Body of pancreas (tissue), 4 donors: ENCODE measurements at regions not wholly inside any gene's neighbourhood (a gene's known extent, or its start where the extent isn't known, plus 50 kb on each side); places are given as distances from the start of the nearest gene placed in this dataset.
A peak's percentile ranks its signal among the peaks of the same experiment; 100 is the strongest.

ENCODE experiments used
- ATAC-seq: fragments of 150-250 bp; one replicate; pipeline ENCODE4 v1.9.1; 2016
- DNase-seq, 4 donors: peaks; one replicate each; pipeline ENCODE4 v3.0.0-alpha.2; 2019
- H3K27ac ChIP-seq, 4 donors: fragments of 200-600 bp; sonication (generic); 1 replicate in 3 of 4; 2 replicates in 1 of 4; pipeline versions ENCODE4 v1.5.1 to v1.6.1; 2016 to 2019; ENCODE audit warnings: mild to moderate bottlenecking in 1 of 4, mixed read lengths in 1 of 4, moderate library complexity in 1 of 4
- H3K27me3 ChIP-seq, 2 donors: fragments of 200-600 bp; sonication (generic); one replicate each; pipeline ENCODE4 v1.6.0; 2016; ENCODE audit warnings: mild to moderate bottlenecking in 1 of 2
- H3K36me3 ChIP-seq, 2 donors: fragments of 200-600 bp; sonication (generic); replicated peaks in 1 of 2; 2 replicates each; pipeline ENCODE4 v1.5.1; 2016; ENCODE audit warnings: low read depth in 2 of 2; ENCODE audit not compliant: insufficient read depth in 1 of 2
- H3K4me1 ChIP-seq: fragments of 200-600 bp; sonication (generic); one replicate; pipeline ENCODE4 v1.6.0; 2016
- H3K4me3 ChIP-seq, 2 donors: fragments of 200-600 bp; sonication (generic); 1 replicate in 1 of 2; 2 replicates in 1 of 2; pipeline ENCODE4 v1.5.1; 2016 to 2019
- H3K9me3 ChIP-seq, 3 donors: fragments of 200-600 bp; sonication (generic); 1 replicate in 2 of 3; 2 replicates in 1 of 3; pipeline ENCODE4 v1.5.1; 2016
- POLR2A ChIP-seq, 3 donors: fragments of 450-650 bp; IDR thresholded peaks; one replicate each; pipeline ENCODE4 v1.6.1; 2016; ENCODE audit warnings: antibody characterized with exemption in 3 of 3, mild to moderate bottlenecking in 2 of 3
- WGBS, 2 donors: methylation state at CpG; one replicate each; pipeline ENCODE4 v1.1.5; 2017; 5-methylcytosine and 5-hydroxymethylcytosine counted together
- intact Hi-C: fragments of 100-400 bp; cut with DNase I; formaldehyde crosslinking; loops from one replicate; pipeline ENCODE4 v1.15.1; 2023
- TF ChIP-seq, protein P1 (sequence below), 7 experiments: fragments of 450-650 bp in 4 of 7; fragments of 200-600 bp in 3 of 7; sonication (generic) in 3 of 7; IDR thresholded peaks; one replicate each; pipeline ENCODE4 v1.5.1; 2016 to 2019; ENCODE audit warnings: antibody characterized with exemption in 7 of 7

DNA sequence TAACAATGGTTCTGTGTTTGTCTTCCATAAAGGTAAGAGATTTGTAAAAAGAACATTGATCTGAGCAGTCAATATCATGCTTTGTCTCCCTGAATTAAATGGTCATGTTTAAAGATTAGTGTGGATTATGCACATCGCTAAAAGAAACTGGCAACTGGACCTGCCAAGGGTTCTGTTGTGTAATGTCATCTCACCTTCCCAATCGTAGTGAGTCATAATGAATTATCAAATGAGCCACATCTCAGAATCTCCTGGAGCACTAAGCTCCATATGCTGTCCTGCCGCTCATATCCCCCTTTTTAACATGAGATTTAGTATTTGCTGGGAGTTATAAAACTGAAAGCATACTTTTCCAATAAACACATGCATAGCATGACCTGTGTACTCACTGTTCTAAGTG is 187.0 kb upstream of the OPRM1 start:
- Histone ChIP-seq H3K4me3 (no peak overlapping the region), H3K27ac (peak overlapping the region in 2 of 4 donors; percentile 10 to 46), H3K9me3 (no peaks in the 10 kb centered on the region), H3K36me3 (no peaks in the 10 kb centered on the region), H3K4me1 (peaks cover 26% of the 10 kb centered on the region), H3K27me3 (no peaks in the 10 kb centered on the region)
- 20 to 33% methylated on average over 3 of the region's 3 CpGs for WGBS, 2 donors
- intact Hi-C loops: no loop called here
- peak; percentile 63 for ATAC-seq
- peak in 1 of 4 donors; percentile 7 for DNase-seq
- no peak for TF ChIP-seq POLR2A (IDR thresholded peaks at IDR 0.05)
- TF ChIP-seq, protein P1, sequence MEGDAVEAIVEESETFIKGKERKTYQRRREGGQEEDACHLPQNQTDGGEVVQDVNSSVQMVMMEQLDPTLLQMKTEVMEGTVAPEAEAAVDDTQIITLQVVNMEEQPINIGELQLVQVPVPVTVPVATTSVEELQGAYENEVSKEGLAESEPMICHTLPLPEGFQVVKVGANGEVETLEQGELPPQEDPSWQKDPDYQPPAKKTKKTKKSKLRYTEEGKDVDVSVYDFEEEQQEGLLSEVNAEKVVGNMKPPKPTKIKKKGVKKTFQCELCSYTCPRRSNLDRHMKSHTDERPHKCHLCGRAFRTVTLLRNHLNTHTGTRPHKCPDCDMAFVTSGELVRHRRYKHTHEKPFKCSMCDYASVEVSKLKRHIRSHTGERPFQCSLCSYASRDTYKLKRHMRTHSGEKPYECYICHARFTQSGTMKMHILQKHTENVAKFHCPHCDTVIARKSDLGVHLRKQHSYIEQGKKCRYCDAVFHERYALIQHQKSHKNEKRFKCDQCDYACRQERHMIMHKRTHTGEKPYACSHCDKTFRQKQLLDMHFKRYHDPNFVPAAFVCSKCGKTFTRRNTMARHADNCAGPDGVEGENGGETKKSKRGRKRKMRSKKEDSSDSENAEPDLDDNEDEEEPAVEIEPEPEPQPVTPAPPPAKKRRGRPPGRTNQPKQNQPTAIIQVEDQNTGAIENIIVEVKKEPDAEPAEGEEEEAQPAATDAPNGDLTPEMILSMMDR (IDR thresholded peaks at IDR 0.05): no peak

DNA sequence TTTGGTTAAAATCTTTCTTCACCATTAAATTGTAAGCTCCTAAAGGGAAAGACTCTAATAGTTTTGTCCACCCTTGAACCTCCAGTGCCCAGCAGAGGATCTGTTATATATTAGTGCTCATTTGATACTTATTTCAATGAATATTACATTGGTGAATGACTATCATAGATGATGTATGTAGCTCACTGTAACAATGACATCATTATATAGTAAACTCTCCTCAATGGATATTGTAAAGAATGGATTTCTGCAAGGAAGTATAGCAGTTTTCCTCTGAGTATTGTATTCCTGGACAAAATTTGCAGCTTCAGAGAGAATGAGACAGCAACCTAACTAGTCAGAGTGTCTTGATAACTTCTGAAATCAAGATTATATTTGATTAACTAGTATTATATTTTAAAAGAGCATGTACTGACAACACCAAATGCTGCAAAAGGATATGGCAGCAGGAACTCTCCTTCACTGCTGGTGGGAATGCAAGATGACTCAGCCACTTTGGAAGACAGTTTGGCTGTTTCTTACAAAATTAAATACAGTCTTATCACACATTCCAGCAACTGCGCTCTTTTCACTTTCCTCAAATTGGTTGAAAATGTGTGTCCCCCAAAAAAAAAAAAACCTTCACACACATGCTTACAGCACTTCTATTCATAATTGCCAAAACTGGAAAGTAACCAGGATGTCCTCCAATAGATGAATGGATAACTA is 189.8 kb upstream of the OPRM1 start:
- ATAC-seq: no peak
- TF ChIP-seq POLR2A (IDR thresholded peaks at IDR 0.05): no peak
- TF ChIP-seq, protein P1 (IDR thresholded peaks at IDR 0.05): no peak
- intact Hi-C loops: no loop called here
- Histone ChIP-seq H3K27me3 (no peaks in the 10 kb centered on the region), H3K27ac (no peak overlapping the region), H3K4me3 (no peak overlapping the region), H3K4me1 (peaks cover 26% of the 10 kb centered on the region), H3K36me3 (no peaks in the 10 kb centered on the region), H3K9me3 (no peaks in the 10 kb centered on the region)
- DNase-seq: no peak
- WGBS, 2 donors: 67 to 86% methylated on average over 1 of the region's 1 CpG

DNA sequence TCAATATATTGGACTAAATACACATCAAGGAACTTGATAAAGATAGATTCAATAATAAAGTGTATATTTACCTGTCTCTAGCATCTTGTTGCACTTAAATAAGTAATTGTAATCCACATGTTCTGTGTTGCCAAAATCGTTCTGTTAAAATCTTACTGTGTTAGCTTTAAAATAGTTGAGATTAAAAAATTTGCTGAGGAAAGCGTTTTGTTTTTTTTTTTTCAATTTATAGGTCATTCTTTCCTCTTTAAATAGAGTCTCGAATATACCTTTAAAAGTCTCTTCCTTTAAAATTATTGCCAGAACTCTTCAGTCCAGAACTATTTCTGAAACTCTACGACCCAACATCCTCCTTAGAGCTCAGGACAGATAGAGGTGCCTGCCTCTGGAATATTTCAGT is 195.6 kb upstream of the OPRM1 start:
- Histone ChIP-seq H3K27me3 (no peaks in the 10 kb centered on the region), H3K4me1 (no peaks in the 10 kb centered on the region), H3K4me3 (no peak overlapping the region), H3K9me3 (no peaks in the 10 kb centered on the region), H3K36me3 (no peaks in the 10 kb centered on the region), H3K27ac (no peak overlapping the region)
- DNase-seq (no peak), ATAC-seq (no peak)
- TF ChIP-seq, protein P1 (IDR thresholded peaks at IDR 0.05): no peak
- no peak for TF ChIP-seq POLR2A (IDR thresholded peaks at IDR 0.05)
- intact Hi-C loops: no loop called here
- WGBS, 2 donors: 77 to 79% methylated on average over 4 of the region's 4 CpGs

DNA sequence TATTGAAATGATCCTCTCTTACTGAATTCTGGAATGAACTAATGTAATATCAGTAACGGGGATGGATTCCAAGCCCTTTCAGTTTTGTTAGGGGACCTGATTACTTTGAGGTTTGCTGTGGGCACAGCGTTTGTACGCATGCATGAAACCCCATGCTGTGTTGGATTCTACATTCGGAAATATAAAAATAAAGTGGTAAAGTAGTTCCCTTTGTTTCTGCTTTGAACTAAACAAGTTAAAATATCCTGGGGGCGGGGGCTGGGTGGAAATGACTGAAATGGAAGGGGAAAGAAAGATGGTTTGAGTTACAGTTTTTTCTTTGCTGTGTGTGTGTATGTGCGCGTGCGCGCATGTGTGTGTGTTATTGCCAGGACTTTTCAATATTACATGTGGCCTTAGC is 196.5 kb upstream of the OPRM1 start:
- intact Hi-C loops: no loop called here
- DNase-seq: no peak
- Histone ChIP-seq H3K36me3 (no peaks in the 10 kb centered on the region), H3K4me1 (no peaks in the 10 kb centered on the region), H3K27me3 (no peaks in the 10 kb centered on the region), H3K4me3 (no peak overlapping the region), H3K27ac (no peak overlapping the region), H3K9me3 (no peaks in the 10 kb centered on the region)
- no peak for ATAC-seq
- TF ChIP-seq, protein P1 (IDR thresholded peaks at IDR 0.05): no peak
- no peak for TF ChIP-seq POLR2A (IDR thresholded peaks at IDR 0.05)
- WGBS, 2 donors: 90 to 97% methylated on average over 9 of the region's 9 CpGs
